K562 (cell line): ENCODE measurements at regions not wholly inside any gene's neighbourhood (a gene's known extent, or its start where the extent isn't known, plus 50 kb on each side); places are given as distances from the start of the nearest gene placed in this dataset.
A peak's percentile ranks its signal among the peaks of the same experiment; 100 is the strongest.

ENCODE experiments used
- ATAC-seq: fragments of 200-7000 bp; cut with Tn5 transposase; 3 replicates; pipeline ENCODE4 v1.9.1; 2020; ENCODE audit warnings: moderate library complexity
- BruUV-seq: library from RNA; stranded (reverse); fragments of 400-500 nt; replicated peaks from 2 replicates; lab custom pipeline; 2021; lab: Mats Ljungman, UMichigan
- CTCF ChIA-PET: fragments of 300-600 bp; formaldehyde crosslinking; extraction: SDS; loops from one replicate; lab custom pipeline; 2021; ENCODE audit warnings: low intra/inter-chr PET ratio; lab: Yijun Ruan, JAX
- POLR2A ChIA-PET: fragments of 300-600, 350-650 bp; sonication (Branson Sonifier 250); formaldehyde crosslinking; extraction: SDS; loops from one replicate; lab custom pipeline; 2021; ENCODE audit warnings: antibody characterized with exemption, inconsistent platforms; lab: Yijun Ruan, JAX
- DNase-seq, 4 experiments: peaks; one replicate each; pipeline versions ENCODE4 v3.0.0 to v3.0.0-alpha.2; 2011 to 2018; ENCODE audit warnings: low spot score in 3 of 4, mixed read lengths in 3 of 4; ENCODE audit errors: extremely low read depth in 1 of 4
- FAIRE-seq: peaks from 2 replicates; lab custom pipeline; 2011; peaks lifted over from hg19 to GRCh38; lab: Jason Lieb, UNC
- H2AFZ ChIP-seq: 2 replicates; pipeline ENCODE4 v1.6.0; 2011; ENCODE audit warnings: low read depth, low read length, control low read depth, inconsistent platforms
- H3K27ac ChIP-seq: fragments of 200-600 bp; 3 replicates; pipeline ENCODE4 v1.8.0; 2011; ENCODE audit warnings: low read depth, mild to moderate bottlenecking, control low read depth, inconsistent platforms, low read length, moderate library complexity, mixed read lengths; ENCODE audit errors: extremely low read depth
- H3K27me3 ChIP-seq, 2 experiments: fragments of 300-600 bp in 1 of 2; 2 replicates in 1 of 2; 3 replicates in 1 of 2; pipeline versions ENCODE4 v1.6.0 to v1.8.0; 2011; ENCODE audit warnings: inconsistent platforms in 2 of 2, low read length in 2 of 2, mild to moderate bottlenecking in 1 of 2, mixed read lengths in 1 of 2, moderate library complexity in 1 of 2; ENCODE audit not compliant: control insufficient read depth in 2 of 2, insufficient read depth in 2 of 2
- H3K36me3 ChIP-seq: fragments of 300-600 bp; 3 replicates; pipeline ENCODE4 v1.8.0; 2011; ENCODE audit warnings: mild to moderate bottlenecking, low read length, inconsistent platforms; ENCODE audit not compliant: control insufficient read depth, insufficient read depth
- H3K4me1 ChIP-seq, 2 experiments: fragments of 200-600 bp in 1 of 2; replicated peaks in 1 of 2; 2 replicates in 1 of 2; 3 replicates in 1 of 2; pipeline versions ENCODE4 v1.5.1 to v1.8.0; 2011; ENCODE audit warnings: inconsistent platforms in 2 of 2, low read length in 2 of 2, mild to moderate bottlenecking in 1 of 2, mixed read lengths in 1 of 2, moderate library complexity in 1 of 2; ENCODE audit not compliant: control insufficient read depth in 2 of 2, insufficient read depth in 2 of 2
- H3K4me2 ChIP-seq: 2 replicates; pipeline ENCODE4 v1.6.1; 2011; ENCODE audit warnings: low read length, control low read depth, inconsistent platforms, mixed read lengths; ENCODE audit not compliant: insufficient read depth
- H3K4me3 ChIP-seq: fragments of 200-600 bp; sonication (generic), shearing (Covaris generic); 2 replicates; pipeline ENCODE4 v1.5.1; 2016; ENCODE audit warnings: control low read depth, inconsistent platforms
- H3K79me2 ChIP-seq: fragments of 200-600 bp; 3 replicates; pipeline ENCODE4 v1.8.0; 2011; ENCODE audit warnings: low read length, inconsistent platforms; ENCODE audit not compliant: control insufficient read depth, insufficient read depth
- H3K9ac ChIP-seq, 2 experiments: 2 replicates each; pipeline versions ENCODE4 v1.6.0 to v1.6.1; 2011; ENCODE audit warnings: low read depth in 2 of 2, low read length in 2 of 2, control low read depth in 1 of 2, inconsistent platforms in 1 of 2, mild to moderate bottlenecking in 1 of 2, mixed read lengths in 1 of 2; ENCODE audit not compliant: insufficient read depth in 1 of 2
- H3K9me1 ChIP-seq: one replicate; pipeline ENCODE4 v1.6.0; 2011; ENCODE audit warnings: inconsistent platforms, mild to moderate bottlenecking, low read length, moderate library complexity; ENCODE audit not compliant: control insufficient read depth, insufficient read depth
- H3K9me3 ChIP-seq: replicated peaks from 2 replicates; pipeline ENCODE4 v1.5.1; 2011; ENCODE audit warnings: low read depth, low read length, inconsistent platforms; ENCODE audit not compliant: control insufficient read depth, insufficient read depth
- H4K20me1 ChIP-seq: replicated peaks from 2 replicates; pipeline ENCODE4 v1.6.1; 2011; ENCODE audit warnings: low read length, inconsistent platforms, mixed read lengths; ENCODE audit not compliant: control insufficient read depth, insufficient read depth
- ARNT ChIP-seq, 2 experiments: fragments of 450-650 bp; IDR thresholded peaks; 2 replicates each; pipeline ENCODE4 v1.6.1; 2016; ENCODE audit warnings: mild to moderate bottlenecking in 1 of 2
- BRD4 ChIP-seq: fragments of 200-600 bp; sonication (generic); IDR thresholded peaks from 2 replicates; pipeline ENCODE4 v1.6.1; 2017; ENCODE audit warnings: inconsistent platforms
- CBX1 ChIP-seq: sonication (generic); IDR thresholded peaks from 2 replicates; pipeline ENCODE4 v1.6.1; 2016; ENCODE audit warnings: antibody characterized with exemption, low read depth, mild to moderate bottlenecking
- MAFF ChIP-seq: IDR thresholded peaks from 2 replicates; pipeline ENCODE4 v1.6.1; 2012; ENCODE audit warnings: low read length, improper control_type of control experiment
- MCM3 ChIP-seq: fragments of 450-650 bp; IDR thresholded peaks from 2 replicates; pipeline ENCODE4 v1.6.1; 2016
- RERE ChIP-seq: sonication (generic); formaldehyde crosslinking; IDR thresholded peaks from 2 replicates; pipeline ENCODE4 v1.8.0; 2023; ENCODE audit warnings: missing genetic modification reagents, mild to moderate bottlenecking, borderline replicate concordance
- TEAD4 ChIP-seq, 2 experiments: sonication (generic) in 1 of 2; formaldehyde crosslinking in 1 of 2; IDR thresholded peaks; 2 replicates each; pipeline versions ENCODE4 v1.6.1 to v1.8.0; 2012 to 2022; ENCODE audit warnings: borderline replicate concordance in 1 of 2, inconsistent platforms in 1 of 2, low read length in 1 of 2, mild to moderate bottlenecking in 1 of 2, missing genetic modification reagents in 1 of 2
- USF1 ChIP-seq: sonication (generic); formaldehyde crosslinking; IDR thresholded peaks from 2 replicates; pipeline ENCODE4 v1.9.0; 2022; ENCODE audit warnings: mild to moderate bottlenecking, missing genetic modification reagents
- ZEB2 ChIP-seq: fragments of 450-650 bp; IDR thresholded peaks from 2 replicates; pipeline ENCODE4 v1.6.1; 2016
- ZKSCAN1 ChIP-seq: fragments of 150-350 bp; IDR thresholded peaks from 2 replicates; pipeline ENCODE4 v1.6.1; 2016; ENCODE audit warnings: low read depth, low read length
- ZNF232 ChIP-seq: sonication (generic); formaldehyde crosslinking; IDR thresholded peaks from 2 replicates; pipeline ENCODE4 v1.8.0; 2022; ENCODE audit warnings: mild to moderate bottlenecking, missing genetic modification reagents
- ZNF263 ChIP-seq: sonication (generic); formaldehyde crosslinking; IDR thresholded peaks from 2 replicates; pipeline ENCODE4 v1.8.0; 2022; ENCODE audit warnings: mild to moderate bottlenecking, missing genetic modification reagents, borderline replicate concordance
- WGBS: fragments of 100-300 bp; shearing (Covaris generic); methylation state at CpG from one replicate; pipeline ENCODE4 v1.1.6; 2016; ENCODE audit warnings: low coverage, mixed read lengths; ENCODE audit not compliant: insufficient coverage; ENCODE audit errors: missing lambda C conversion rate; 5-methylcytosine and 5-hydroxymethylcytosine counted together
- in situ Hi-C: fragments of 300-500 bp; cut with MboI; formaldehyde crosslinking; loops from 4 replicates; pipeline ENCODE4 v1.15.0; 2018; ENCODE audit warnings: inconsistent platforms, mixed read lengths
- intact Hi-C: fragments of 100-400 bp; cut with micrococcal nuclease; formaldehyde crosslinking; loops from 2 replicates; pipeline ENCODE4 v1.14.2; 2022
- TF ChIP-seq, protein P1 (sequence below): fragments of 250-450 bp; sonication (Bioruptor Pico); IDR thresholded peaks from 2 replicates; pipeline ENCODE4 v1.4.0; 2020; ENCODE audit warnings: mild to moderate bottlenecking, moderate library complexity
- TF ChIP-seq, protein P2 (sequence below): fragments of 450-650 bp; IDR thresholded peaks from 2 replicates; pipeline ENCODE4 v1.6.1; 2016; ENCODE audit warnings: borderline replicate concordance

- under 1% methylated on average over 11 of the region's 11 CpGs for WGBS
- ATAC-seq, result no peak
- Histone ChIP-seq H3K79me2 (no peaks in the 10 kb centered on the region), H2AFZ (no peak overlapping the region), H3K9me3 (no peaks in the 10 kb centered on the region), H3K4me2 (no peak overlapping the region), H4K20me1 (no peaks in the 10 kb centered on the region), H3K9me1 (no peaks in the 10 kb centered on the region), H3K4me3 (no peak overlapping the region), H3K4me1 (peaks cover 0 to 4% of the 10 kb centered on the region in 2 experiments; a peak in 1 of 5 replicates), H3K27ac (no peak overlapping the region), H3K36me3 (no peaks in the 10 kb centered on the region), H3K27me3 (peaks cover 2 to 53% of the 10 kb centered on the region in 2 experiments; a peak in 3 of 5 replicates), H3K9ac (peak overlapping the region in 1 of 2 experiments; percentile 61; a peak in 1 of 4 replicates)
- CTCF ChIA-PET, result no interaction called here
- DNase-seq, result no peak
- FAIRE-seq, result no peak
- POLR2A ChIA-PET, result interaction anchor here (0.6 to 2.1 kb wide), 3 partner anchors 10 to 29 kb away, joined by 3 to 8 read pairs (median 7); no protein-coding TSS in a partner anchor
- intact Hi-C loops (no loop called here), in situ Hi-C loops (no loop called here)
- BruUV-seq, result no TSS peak
- no peak for TF ChIP-seq ARNT (IDR thresholded peaks at IDR 0.05)
- TF ChIP-seq MCM3, result no peak
- TF ChIP-seq RERE, result no peak
- no peak for TF ChIP-seq ZEB2
- no peak for TF ChIP-seq MAFF
- no peak for TF ChIP-seq ZNF232 (CRISPR knock-in tag)
- TF ChIP-seq, protein P1, sequence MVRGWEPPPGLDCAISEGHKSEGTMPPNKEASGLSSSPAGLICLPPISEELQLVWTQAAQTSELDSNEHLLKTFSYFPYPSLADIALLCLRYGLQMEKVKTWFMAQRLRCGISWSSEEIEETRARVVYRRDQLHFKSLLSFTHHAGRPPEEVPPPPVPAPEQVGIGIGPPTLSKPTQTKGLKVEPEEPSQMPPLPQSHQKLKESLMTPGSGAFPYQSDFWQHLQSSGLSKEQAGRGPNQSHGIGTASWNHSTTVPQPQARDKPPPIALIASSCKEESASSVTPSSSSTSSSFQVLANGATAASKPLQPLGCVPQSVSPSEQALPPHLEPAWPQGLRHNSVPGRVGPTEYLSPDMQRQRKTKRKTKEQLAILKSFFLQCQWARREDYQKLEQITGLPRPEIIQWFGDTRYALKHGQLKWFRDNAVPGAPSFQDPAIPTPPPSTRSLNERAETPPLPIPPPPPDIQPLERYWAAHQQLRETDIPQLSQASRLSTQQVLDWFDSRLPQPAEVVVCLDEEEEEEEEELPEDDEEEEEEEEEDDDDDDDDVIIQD (CRISPR knock-in tag), result no peak
- no peak for TF ChIP-seq TEAD4 (IDR thresholded peaks at IDR 0.05; ENCODE audit: low read length)
- no peak for TF ChIP-seq TEAD4 (CRISPR knock-in tag; IDR thresholded peaks at IDR 0.05; ENCODE audit: borderline replicate concordance)
- TF ChIP-seq USF1 (CRISPR knock-in tag), result peak; percentile 76
- no peak for TF ChIP-seq ZKSCAN1
- TF ChIP-seq CBX1, result peak; percentile 50; the same call in 1 of the 2 replicates
- TF ChIP-seq, protein P2, sequence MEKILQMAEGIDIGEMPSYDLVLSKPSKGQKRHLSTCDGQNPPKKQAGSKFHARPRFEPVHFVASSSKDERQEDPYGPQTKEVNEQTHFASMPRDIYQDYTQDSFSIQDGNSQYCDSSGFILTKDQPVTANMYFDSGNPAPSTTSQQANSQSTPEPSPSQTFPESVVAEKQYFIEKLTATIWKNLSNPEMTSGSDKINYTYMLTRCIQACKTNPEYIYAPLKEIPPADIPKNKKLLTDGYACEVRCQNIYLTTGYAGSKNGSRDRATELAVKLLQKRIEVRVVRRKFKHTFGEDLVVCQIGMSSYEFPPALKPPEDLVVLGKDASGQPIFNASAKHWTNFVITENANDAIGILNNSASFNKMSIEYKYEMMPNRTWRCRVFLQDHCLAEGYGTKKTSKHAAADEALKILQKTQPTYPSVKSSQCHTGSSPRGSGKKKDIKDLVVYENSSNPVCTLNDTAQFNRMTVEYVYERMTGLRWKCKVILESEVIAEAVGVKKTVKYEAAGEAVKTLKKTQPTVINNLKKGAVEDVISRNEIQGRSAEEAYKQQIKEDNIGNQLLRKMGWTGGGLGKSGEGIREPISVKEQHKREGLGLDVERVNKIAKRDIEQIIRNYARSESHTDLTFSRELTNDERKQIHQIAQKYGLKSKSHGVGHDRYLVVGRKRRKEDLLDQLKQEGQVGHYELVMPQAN, result no peak
- no peak for TF ChIP-seq BRD4
- no peak for TF ChIP-seq ZNF263 (CRISPR knock-in tag)
Observed at GRCh38 chr1:24981631-24982005, 51.5 kb upstream of the RUNX3 start.
